ENCODE measurements at regions not wholly inside any gene's neighbourhood (a gene's known extent, or its start where the extent isn't known, plus 50 kb on each side); places are given as distances from the start of the nearest gene placed in this dataset.

- no peak for DNase-seq (ENCODE audit: low read depth)
Observed at GRCh38 chr12:107553211-107553765, 132.3 kb upstream of the PWP1 start.

- DNase-seq (ENCODE audit: low read depth) = no peak
Observed at GRCh38 chr12:107554941-107555340, 130.7 kb upstream of the PWP1 start.

GRCh38 chr12:107557026-107557425 lies 128.6 kb upstream of the PWP1 start:
- DNase-seq (ENCODE audit: low read depth) = no peak

GRCh38 chr12:107557589-107558100 lies 128.0 kb upstream of the PWP1 start:
- no peak for DNase-seq (ENCODE audit: low read depth)

DNA sequence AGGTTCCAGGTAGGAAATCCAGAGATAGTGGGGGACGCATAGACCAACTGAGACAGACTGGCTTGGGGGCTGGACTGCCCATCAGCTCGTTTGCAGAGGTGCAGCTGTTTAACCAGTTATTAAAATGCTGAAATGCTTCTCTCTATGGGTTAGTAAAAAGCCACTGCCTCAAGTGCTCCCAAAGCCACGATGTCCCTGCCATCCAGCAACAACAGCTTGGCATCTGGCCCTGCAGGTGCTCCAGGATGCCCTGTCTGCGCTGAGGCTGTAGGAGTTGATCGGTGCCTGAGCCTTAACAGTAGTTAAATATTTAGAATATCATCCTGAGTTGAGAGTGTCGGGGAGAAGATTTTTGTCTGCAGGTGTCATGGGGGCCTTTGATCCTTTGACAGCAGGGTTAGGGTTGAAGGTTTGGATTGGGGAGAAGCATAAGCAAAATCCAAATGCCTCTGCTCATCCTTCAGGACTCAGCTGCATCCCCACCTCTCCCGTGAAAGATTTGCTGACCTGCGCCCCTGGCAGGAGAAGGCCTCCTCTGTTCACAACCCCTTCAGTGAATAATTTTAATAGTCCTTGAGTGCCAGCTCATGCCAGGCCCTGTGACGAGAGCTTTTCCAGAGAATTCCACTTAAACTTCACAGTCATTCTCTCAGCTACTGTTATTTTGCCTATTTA lies 127.3 kb upstream of the PWP1 start:
- DNase-seq (ENCODE audit: low read depth) = no peak

DNA sequence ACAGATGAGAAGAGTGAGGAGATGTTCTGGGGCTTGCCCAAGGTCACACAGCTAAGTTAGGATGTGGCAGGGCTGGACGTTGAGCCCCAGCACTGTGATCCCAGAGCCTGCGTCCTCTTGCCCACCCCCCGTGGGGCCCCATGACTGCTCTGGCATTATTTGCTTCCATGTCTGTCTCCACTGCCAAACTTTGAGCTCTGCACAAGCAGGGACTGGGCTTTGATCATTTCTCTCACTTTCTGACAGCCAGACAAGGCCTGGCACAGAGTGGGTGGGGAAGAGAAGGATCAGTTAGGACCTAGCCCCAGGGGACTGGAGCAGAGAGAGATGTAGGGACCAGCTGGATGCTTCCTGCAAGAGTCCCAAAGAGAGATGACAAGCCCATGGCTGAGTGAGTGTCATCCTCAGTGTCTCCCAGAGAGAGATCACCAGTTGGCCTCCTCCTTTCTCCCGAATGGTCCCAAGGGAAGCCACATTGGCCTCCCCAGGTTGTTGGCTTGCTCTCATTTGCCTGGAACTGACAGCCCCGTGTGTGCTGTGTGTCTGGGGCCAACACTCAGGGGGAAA lies 126.7 kb upstream of the PWP1 start:
- DNase-seq (ENCODE audit: low read depth) = no peak

DNA sequence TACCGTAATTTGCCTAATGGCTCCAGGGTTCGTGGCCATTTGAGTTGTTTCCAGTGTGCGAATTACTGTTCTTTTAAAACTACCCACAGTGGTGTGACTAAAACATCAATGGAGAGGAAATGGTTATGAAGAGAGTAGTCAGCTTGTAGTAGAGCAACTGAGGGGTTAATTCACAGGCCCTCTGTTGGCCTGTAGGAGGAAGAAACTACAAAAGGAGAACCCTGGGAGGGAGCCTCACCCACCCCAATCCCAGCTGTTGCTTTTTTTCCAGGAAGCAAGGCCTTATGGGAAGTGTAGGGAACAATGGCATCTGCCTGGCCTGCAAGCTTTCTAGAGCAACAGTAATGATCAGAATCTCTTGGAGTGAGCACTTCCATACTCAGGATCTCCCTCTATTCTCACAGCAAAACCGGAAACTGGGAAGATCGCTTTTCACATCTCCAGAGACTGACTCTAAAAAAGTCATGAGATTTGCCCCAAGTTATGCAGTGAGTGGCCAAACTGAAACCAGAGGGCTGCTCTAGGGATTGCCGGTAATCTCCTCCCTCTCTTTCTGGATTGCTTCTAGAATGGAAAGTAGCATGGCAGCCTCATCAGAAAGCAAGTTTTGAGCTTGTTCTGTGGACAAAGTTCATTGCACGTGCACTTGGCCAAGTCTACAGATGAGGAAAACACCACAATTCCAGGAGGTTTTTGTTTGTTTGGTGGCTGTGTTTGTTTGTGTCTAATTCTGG lies 125.3 kb upstream of the PWP1 start:
- no peak for DNase-seq (ENCODE audit: low read depth)

GRCh38 chr12:107560899-107561285 lies 124.7 kb upstream of the PWP1 start:
- DNase-seq (ENCODE audit: low read depth) = no peak

DNA sequence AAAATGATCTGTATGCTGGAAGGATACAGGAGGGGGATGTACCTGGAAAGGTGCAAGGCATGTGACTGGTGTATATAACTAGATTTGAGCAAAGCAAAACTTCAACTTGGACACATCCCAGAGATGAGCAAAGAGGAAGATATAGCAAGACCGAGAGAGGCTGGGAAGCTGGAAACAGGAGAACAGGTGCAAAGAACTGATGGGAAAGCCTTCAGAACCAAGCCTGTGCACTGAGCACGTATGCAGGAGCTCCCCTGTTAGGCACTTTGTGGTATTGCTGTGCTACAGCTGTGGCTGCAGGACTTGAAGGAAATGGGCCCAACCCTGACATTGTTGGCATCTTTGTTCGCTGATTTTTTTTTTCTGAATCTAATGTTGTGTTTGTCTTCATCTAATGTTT lies 120.7 kb upstream of the PWP1 start:
- no peak for DNase-seq (ENCODE audit: low read depth)

DNA sequence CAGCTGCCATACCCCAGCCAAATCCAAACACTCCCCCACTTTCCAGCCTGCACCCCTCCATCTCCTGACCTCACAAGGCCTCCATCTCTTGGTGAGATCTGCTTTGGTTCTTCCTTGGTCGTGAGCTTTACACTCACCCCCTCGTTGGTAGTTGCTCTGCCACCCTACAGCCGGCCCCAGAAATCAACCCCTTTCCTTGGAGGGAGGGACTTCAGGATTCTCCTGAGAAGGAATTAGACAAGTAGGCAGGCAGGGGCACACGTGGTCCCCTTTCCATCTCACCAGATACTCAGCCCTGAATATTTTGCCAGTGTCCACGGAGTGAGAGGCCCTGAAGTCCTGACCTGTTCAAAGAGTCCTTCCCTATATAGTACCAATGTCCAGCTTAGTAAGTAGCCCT lies 120.0 kb upstream of the PWP1 start:
- DNase-seq (ENCODE audit: low read depth) = no peak

GRCh38 chr12:107567876-107568619 lies 117.6 kb upstream of the PWP1 start:
- DNase-seq (ENCODE audit: low read depth) = no peak

GRCh38 chr12:107568718-107569117 lies 116.9 kb upstream of the PWP1 start:
- DNase-seq (ENCODE audit: low read depth) = no peak

- DNase-seq (ENCODE audit: low read depth) = no peak
Observed at GRCh38 chr12:107570721-107571120, 114.9 kb upstream of the PWP1 start.

GRCh38 chr12:107571492-107571891 lies 114.1 kb upstream of the PWP1 start:
- DNase-seq (ENCODE audit: low read depth) = no peak

- DNase-seq (ENCODE audit: low read depth) = no peak
Observed at GRCh38 chr12:107574691-107575090, 110.9 kb upstream of the PWP1 start.

- no peak for DNase-seq (ENCODE audit: low read depth)
Observed at GRCh38 chr12:107580750-107581618, 104.6 kb upstream of the PWP1 start.

DNA sequence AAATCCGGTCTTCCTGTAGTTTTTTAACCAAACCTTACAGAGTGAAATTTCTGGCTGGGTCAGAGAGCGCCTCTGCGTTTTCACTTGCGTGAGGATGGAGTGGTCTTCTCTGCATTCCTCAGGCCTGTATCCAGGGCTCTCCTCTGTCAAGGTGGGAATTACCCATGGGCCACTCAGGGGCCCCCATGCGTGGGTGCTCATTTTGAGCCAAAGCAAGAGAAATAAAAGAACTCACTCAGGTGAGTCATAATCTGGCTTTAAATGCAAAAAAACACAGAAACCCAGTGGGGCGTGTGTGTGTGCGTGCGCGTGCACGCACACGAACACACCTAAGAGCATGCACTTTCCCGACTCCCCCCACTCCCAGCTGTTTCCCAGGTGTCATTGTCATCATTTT lies 104.0 kb upstream of the PWP1 start:
- DNase-seq (ENCODE audit: low read depth) = no peak

DNA sequence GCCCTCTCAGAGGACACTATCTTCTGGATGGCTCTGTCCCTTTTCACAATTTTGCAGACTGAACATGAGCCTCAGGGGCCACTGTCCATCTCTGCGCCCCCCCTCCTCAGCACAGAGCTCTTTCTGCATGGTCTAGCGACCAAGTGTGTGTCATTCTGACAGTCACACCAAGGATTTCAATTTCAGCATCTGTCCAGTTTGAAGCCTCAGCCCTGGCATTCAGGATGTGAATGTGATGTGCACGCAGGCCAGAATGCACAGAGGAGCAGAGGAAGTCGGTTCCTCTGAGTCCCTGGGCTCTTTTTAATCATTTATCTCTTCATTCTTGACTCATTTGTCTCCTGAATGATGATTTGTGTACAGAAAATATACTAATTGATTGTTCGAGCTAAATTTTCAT lies 102.0 kb upstream of the PWP1 start:
- DNase-seq (ENCODE audit: low read depth) = no peak

DNA sequence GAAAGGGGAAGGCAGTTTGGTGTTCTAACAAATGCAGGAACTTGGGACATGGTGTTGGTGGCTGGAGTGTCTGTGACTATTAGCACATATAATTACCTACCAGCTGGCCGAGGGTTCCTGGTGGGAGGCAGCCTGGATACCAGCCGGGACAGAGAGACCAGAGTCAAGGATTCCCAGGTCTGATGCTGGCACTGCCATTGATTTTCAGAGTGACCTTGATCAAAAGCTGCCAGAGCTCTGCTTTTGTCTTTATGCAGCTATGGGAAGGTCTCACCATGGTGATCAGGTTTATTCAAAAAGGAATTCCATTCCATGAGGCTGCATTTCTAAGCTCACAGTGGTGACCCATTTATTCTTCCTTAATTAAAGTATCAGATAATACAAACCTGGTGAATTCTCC lies 101.0 kb upstream of the PWP1 start:
- DNase-seq (ENCODE audit: low read depth) = no peak

- no peak for DNase-seq (ENCODE audit: low read depth)
Observed at GRCh38 chr12:107586256-107586970, 99.2 kb upstream of the PWP1 start.

- DNase-seq (ENCODE audit: low read depth) = no peak
Observed at GRCh38 chr12:107590413-107590812, 95.2 kb upstream of the PWP1 start.
